Muscle layer of duodenum (tissue), 2 donors: ENCODE measurements at regions not wholly inside any gene's neighbourhood (a gene's known extent, or its start where the extent isn't known, plus 50 kb on each side); places are given as distances from the start of the nearest gene placed in this dataset.
"Not testable (repeated sequence)": the region's sequence is repeated elsewhere in the genome, so short reads cannot be mapped to it uniquely, and the experiment has no call there.

ENCODE experiments used
- H3K27ac ChIP-seq: one replicate; pipeline ENCODE4 v1.7.0; 2013; ENCODE audit warnings: mild to moderate bottlenecking, low read length
- H3K27me3 ChIP-seq: one replicate; pipeline ENCODE4 v1.7.0; 2013; ENCODE audit warnings: low read depth, mild to moderate bottlenecking, control low read depth, low read length
- H3K36me3 ChIP-seq, 2 donors: one replicate each; pipeline ENCODE4 v1.7.0; 2013; ENCODE audit warnings: low read length in 2 of 2, control low read depth in 1 of 2, mild to moderate bottlenecking in 1 of 2; ENCODE audit not compliant: insufficient read depth in 2 of 2, control insufficient read depth in 1 of 2
- H3K4me1 ChIP-seq, 2 donors: one replicate each; pipeline ENCODE4 v1.7.0; 2013; ENCODE audit warnings: low read length in 2 of 2, mild to moderate bottlenecking in 2 of 2, control low read depth in 1 of 2, moderate library complexity in 1 of 2; ENCODE audit not compliant: insufficient read depth in 2 of 2, control insufficient read depth in 1 of 2
- H3K4me3 ChIP-seq, 2 donors: one replicate each; pipeline ENCODE4 v1.7.0; 2013; ENCODE audit warnings: low read length in 2 of 2, low read depth in 1 of 2, mild to moderate bottlenecking in 1 of 2
- H3K9me3 ChIP-seq, 2 donors: one replicate each; pipeline ENCODE4 v1.7.0; 2013; ENCODE audit warnings: low read length in 2 of 2, control low read depth in 1 of 2, mild to moderate bottlenecking in 1 of 2; ENCODE audit not compliant: control insufficient read depth in 1 of 2
- donor health status: healthy.

DNA sequence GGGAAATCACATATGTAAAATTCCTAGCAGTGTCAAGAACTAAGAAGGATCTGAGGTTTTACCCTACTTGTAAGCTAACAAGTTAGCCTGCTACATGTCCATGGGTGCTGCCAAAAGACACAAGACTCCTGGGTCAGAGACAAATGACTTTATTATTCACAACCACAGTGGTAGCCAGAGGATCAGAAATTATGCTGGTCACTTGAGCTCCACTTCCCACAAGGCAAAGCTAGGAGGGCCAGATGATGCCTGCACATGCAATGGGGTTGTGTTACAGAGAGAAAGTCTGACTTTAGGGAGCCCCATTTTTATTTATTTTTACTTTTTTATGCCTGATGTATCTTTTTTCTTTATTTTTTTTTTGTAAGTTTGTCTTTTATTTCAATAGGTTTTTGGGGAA is 136.8 kb downstream of the S1PR1 start:
- H3K4me3 ChIP-seq, result no peak overlapping the region
- H3K27me3 ChIP-seq, result no peaks in the 10 kb centered on the region
- no peaks in the 10 kb centered on the region for H3K4me1 ChIP-seq
- no peaks in the 10 kb centered on the region for H3K9me3 ChIP-seq
- H3K36me3 ChIP-seq, result no peaks in the 10 kb centered on the region
- H3K27ac ChIP-seq, result no peak overlapping the region

DNA sequence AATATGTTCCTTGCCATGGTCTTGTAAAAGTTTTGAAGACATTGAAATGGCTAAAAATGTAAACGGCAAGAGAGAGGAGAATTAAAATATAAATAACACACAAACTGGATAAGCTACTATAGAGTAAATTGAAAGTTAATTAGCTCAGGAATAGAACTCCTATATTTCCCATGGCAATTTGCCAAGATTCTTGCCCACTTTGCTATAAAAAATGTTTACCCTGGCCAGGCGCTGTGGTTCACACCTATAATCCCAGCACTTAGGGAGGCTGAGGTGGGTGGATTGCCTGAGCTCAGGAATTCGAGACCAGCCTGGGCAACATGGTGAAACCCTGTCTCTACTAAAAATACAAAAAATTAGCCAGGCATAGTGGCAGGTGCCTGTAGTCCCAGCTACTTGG is 138.6 kb downstream of the S1PR1 start:
- H3K4me1 ChIP-seq, H3K27me3 ChIP-seq, H3K27ac ChIP-seq, H3K36me3 ChIP-seq, H3K4me3 ChIP-seq, H3K9me3 ChIP-seq: not testable (repeated sequence)

DNA sequence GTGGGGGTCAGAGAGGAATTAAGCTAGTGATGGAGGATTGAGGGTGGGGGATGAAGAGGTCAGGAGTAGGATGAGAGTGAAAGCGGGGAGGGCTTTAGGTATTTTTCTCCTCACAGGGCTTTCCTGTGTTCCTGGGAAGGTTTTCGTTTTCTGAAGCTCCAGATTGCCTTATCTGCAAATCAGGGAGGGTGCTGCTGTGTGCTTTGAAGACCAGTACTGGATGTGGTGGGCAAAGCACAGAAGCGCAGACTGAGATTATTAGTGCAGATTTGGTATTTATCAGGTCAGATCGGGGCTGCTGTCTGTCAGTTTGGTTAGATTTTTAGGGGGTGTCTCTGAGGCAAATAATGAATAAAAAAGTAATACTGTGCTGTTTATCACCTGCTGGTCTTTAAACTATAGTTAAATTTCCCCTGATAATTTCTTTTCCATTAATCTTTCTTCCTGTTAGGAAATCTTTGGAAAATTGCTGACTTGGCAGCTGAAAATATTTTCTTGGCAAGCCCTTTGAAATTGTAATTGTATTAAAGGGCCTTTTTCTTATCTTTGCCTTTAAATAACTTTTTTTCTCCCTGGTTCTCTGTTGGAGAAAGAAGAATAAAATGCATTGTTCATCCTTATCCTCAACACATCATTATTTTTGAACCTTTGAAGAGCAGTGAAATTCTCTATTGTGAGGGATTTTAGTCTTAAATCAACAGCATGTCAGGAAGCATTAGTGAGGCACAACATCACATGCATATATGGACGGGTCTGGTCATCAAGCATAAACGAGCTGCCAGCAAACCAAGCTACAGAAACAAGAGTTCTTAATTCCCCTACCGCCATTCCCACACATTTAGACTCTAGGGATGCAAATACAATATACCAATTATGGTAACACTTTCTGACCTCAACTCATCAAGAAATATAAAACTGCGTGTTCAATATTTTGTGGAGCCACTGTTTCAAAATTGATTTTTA is 139.6 kb downstream of the S1PR1 start:
- Histone ChIP-seq H3K27me3 (no peaks in the 10 kb centered on the region), H3K27ac (no peak overlapping the region), H3K4me1 (no peaks in the 10 kb centered on the region), H3K4me3 (no peak overlapping the region), H3K36me3 (no peaks in the 10 kb centered on the region), H3K9me3 (no peaks in the 10 kb centered on the region)

DNA sequence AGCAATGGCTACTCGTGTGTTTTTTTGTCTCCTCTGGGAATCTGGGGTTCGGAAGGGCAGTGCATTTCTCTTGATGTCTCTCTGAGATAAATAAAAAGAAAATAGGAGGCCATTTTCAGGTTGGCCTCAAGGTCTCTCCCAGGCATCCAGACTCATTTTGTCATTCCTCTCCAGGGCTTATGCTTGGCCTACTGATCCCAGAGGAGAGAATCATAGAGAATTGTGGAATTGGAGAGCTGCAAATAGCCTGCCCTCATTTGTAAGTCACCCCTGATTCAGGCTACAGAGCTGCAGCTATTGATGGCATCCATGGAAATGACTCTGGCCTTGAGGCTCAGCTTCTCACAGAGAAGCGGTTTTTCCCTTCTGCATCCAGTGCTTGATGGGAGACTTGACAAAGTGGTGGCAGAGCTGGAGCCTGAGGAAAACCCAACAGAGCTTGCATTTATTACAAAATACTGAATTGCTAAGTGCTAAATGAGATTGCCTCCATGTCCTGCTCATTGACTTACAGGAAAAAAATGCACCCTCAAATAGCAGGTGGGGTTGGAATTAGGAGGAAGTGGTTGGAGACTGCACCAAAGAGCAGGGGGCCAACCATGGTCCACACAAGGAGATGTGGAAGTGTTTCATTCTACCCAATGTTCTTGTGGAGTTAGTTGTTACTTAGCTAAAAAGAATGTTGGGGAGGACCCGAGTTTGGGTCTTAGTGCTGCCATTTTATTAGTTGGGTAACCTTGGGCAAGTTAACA is 140.4 kb downstream of the S1PR1 start:
- no peaks in the 10 kb centered on the region for H3K36me3 ChIP-seq
- H3K9me3 ChIP-seq, result no peaks in the 10 kb centered on the region
- no peak overlapping the region for H3K27ac ChIP-seq
- no peaks in the 10 kb centered on the region for H3K4me1 ChIP-seq
- H3K4me3 ChIP-seq, result no peak overlapping the region
- H3K27me3 ChIP-seq, result no peaks in the 10 kb centered on the region

DNA sequence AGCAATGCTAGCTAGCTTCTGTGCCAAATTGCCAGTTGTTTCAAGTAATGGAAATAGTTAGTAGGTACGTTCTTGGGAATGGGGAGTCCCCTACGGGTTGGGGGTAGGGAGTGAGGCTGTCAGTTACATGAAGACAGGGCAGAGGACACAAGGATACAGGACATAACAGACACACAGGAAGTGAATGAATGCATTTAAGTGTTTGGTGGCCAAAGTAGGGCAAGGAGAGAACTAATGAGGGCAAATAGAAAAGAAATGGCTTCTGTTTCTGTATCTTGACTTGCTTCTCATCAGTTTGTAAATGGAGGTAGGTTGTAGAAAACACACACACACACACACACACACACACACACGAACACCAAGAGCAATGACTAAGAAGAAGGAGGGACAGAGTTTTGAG is 142.2 kb downstream of the S1PR1 start:
- Histone ChIP-seq H3K36me3 (no peaks in the 10 kb centered on the region), H3K27ac (no peak overlapping the region), H3K27me3 (no peaks in the 10 kb centered on the region), H3K9me3 (no peaks in the 10 kb centered on the region), H3K4me1 (no peaks in the 10 kb centered on the region), H3K4me3 (no peak overlapping the region)

DNA sequence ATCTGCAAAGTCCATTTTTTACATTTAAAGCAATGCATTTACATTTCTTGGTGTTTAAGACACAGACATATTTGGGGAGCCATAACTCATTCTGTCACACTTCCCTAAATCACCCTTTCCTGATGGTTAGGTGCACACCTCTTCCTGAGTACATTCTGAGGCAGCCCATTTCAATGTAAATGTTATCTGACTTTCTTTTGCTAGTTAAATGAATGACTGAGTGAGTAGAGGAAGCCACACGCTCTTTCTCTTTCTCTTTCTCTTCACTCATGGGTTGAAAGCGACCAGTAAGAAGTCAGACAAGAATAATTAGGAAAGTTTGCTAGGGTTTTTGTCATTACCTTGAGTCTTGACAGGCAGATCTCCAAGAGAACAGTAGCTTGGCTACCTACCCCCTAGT is 143.1 kb downstream of the S1PR1 start:
- Histone ChIP-seq H3K36me3 (no peaks in the 10 kb centered on the region), H3K27me3 (no peaks in the 10 kb centered on the region), H3K4me3 (no peak overlapping the region), H3K4me1 (no peaks in the 10 kb centered on the region), H3K27ac (no peak overlapping the region), H3K9me3 (no peaks in the 10 kb centered on the region)

DNA sequence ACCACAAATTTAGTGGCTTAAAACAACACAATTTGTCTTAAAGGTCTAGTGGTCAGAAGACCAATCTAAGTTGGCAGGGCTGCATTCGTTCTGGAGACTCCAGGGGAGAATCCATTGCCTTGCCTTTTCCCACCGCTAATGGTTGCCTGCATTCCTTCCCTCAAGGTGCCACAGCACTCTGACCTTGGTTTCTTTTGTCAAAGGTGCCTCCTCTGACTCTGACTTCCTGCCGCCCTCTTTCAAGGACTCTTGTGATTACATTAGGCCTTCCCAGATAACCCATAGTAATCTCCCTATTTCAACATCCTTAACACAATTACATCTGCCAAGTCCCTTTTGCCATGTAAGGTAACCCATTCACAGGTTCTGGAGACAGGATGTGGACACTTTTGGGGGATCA is 145.3 kb downstream of the S1PR1 start:
- Histone ChIP-seq H3K27ac (no peak overlapping the region), H3K27me3 (no peaks in the 10 kb centered on the region), H3K36me3 (no peaks in the 10 kb centered on the region), H3K4me3 (no peak overlapping the region), H3K4me1 (no peaks in the 10 kb centered on the region), H3K9me3 (no peaks in the 10 kb centered on the region)

DNA sequence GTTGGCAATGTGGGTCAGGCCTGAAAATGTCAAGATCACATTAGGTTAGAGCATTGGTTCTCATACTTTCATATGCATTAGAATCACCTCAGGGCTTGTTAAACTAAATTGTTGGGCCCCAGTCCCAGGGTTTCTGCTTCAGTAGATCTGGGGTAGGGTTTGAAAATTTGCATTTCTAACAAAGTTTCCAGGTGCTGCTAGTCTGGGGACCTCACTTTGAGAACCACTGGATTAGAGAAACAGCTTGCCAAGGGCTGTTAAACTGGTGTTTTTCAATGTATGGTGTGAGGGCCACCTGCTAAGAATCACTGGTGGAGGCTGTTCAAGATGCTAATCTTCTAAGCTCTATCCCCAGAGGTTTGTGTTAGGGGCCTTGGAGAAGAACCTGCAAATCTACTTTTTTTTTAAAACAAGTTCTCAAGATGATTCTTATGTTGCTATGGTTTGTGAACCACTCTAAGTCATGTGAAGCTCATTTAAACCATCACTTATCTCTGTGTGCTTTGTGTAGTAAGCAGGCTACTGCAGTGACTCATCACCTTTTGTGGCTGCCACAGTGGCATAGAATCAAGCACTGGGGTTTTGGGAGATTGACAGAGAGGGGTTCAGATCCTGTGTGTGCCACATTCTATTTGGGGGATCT is 152.2 kb downstream of the S1PR1 start:
- H3K4me3 ChIP-seq, result no peak overlapping the region
- no peak overlapping the region for H3K27ac ChIP-seq
- H3K4me1 ChIP-seq, result no peaks in the 10 kb centered on the region
- H3K27me3 ChIP-seq, result no peaks in the 10 kb centered on the region
- H3K36me3 ChIP-seq, result no peaks in the 10 kb centered on the region
- H3K9me3 ChIP-seq, result no peaks in the 10 kb centered on the region

DNA sequence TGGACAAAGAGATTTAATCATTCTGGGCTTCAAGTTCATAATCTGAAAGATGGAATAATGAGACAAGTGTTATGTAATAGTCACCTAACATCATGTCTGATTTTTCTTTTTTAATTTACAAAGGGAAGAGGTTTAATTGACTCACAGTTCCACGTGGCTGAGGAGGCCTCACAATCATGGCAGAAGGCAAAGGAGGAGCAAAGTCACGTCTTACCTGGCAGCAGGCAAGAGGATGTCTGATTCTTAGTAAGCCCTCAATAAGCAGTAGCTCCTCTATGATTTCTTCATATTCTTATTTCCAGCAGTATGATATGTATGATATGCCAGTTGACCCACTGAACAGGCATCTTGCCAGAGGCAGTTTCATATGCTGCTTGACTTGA is 152.7 kb downstream of the S1PR1 start:
- no peak overlapping the region for H3K27ac ChIP-seq
- no peaks in the 10 kb centered on the region for H3K4me1 ChIP-seq
- no peaks in the 10 kb centered on the region for H3K9me3 ChIP-seq
- H3K4me3 ChIP-seq, result no peak overlapping the region
- no peaks in the 10 kb centered on the region for H3K27me3 ChIP-seq
- H3K36me3 ChIP-seq, result no peaks in the 10 kb centered on the region

DNA sequence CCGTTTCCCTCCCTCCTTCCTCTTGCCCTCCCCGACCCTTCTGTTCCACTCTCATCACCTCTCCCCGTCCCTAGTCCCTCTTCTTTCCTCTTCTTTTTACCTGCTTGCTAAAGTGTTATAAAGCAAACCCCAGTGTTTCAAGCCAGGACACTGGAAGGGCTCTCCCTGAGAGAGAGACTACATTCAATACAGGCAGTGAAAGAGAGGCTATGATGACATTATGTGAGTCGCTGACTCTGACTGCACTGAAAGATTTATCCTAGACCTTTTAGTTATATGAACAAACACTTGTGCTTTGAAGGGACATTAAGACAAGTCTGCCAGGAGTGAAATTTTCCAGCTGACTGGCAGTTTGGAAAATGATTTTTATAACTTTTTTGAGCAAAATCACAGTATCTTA is 155.7 kb downstream of the S1PR1 start:
- no peaks in the 10 kb centered on the region for H3K36me3 ChIP-seq
- no peaks in the 10 kb centered on the region for H3K27me3 ChIP-seq
- no peaks in the 10 kb centered on the region for H3K9me3 ChIP-seq
- H3K4me3 ChIP-seq, result no peak overlapping the region
- no peak overlapping the region for H3K27ac ChIP-seq
- no peaks in the 10 kb centered on the region for H3K4me1 ChIP-seq

DNA sequence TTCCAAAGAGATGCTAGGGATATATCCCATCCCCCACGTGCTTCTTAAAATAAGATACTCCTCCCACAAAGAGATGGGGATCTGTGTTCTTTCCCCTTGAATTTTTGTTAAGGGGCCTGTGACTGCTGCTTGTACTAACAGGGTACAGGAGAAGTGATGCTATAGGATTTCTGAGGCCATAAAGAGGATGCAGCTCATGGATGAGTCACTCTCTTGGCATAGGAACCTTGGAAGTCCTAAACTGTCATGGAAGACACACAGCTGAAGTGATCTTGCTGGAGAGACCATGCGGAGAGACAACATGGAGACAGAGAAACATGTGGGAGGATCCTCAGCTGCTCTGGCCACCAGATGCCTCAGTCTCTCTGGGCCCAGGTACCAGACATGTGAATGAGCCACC is 157.2 kb downstream of the S1PR1 start:
- H3K9me3 ChIP-seq, result no peaks in the 10 kb centered on the region
- H3K36me3 ChIP-seq, result no peaks in the 10 kb centered on the region
- H3K27me3 ChIP-seq, result no peaks in the 10 kb centered on the region
- H3K27ac ChIP-seq, result no peak overlapping the region
- H3K4me3 ChIP-seq, result no peak overlapping the region
- H3K4me1 ChIP-seq, result no peaks in the 10 kb centered on the region
